ENCODE measurements at regions not wholly inside any gene's neighbourhood (a gene's known extent, or its start where the extent isn't known, plus 50 kb on each side); places are given as distances from the start of the nearest gene placed in this dataset.
"Not testable (repeated sequence)": the region's sequence is repeated elsewhere in the genome, so short reads cannot be mapped to it uniquely, and the experiment has no call there.

- no peak for DNase-seq
Measured at GRCh38 chr13:60671386-60671785, 274.4 kb downstream of the TDRD3 start.

GRCh38 chr13:60663788-60664187, 266.8 kb downstream of the TDRD3 start:
- DNase-seq = no peak

GRCh38 chr13:60662595-60662994, 265.6 kb downstream of the TDRD3 start:
- DNase-seq = no peak

GRCh38 chr13:60661521-60661920, 264.5 kb downstream of the TDRD3 start:
- DNase-seq = no peak

GRCh38 chr13:60657586-60657985, 260.6 kb downstream of the TDRD3 start:
- DNase-seq = not testable (repeated sequence)

GRCh38 chr13:60655256-60655655, 258.2 kb downstream of the TDRD3 start:
- no peak for DNase-seq

- DNase-seq = no peak
Measured at GRCh38 chr13:60654415-60654814, 257.4 kb downstream of the TDRD3 start.

GRCh38 chr13:60647547-60647946, 250.5 kb downstream of the TDRD3 start:
- no peak for DNase-seq

- no peak for DNase-seq
Measured at GRCh38 chr13:60646620-60647019, 249.6 kb downstream of the TDRD3 start.

GRCh38 chr13:60645676-60646075, 248.7 kb downstream of the TDRD3 start:
- no peak for DNase-seq

- DNase-seq = no peak
Measured at GRCh38 chr13:60642552-60642951, 245.5 kb downstream of the TDRD3 start.

- DNase-seq = no peak
Measured at GRCh38 chr13:60629158-60629557, 232.1 kb downstream of the TDRD3 start.

- no peak for DNase-seq
Measured at GRCh38 chr13:60627071-60627686, 230.2 kb downstream of the TDRD3 start.

Measured in activated effector memory CD4-positive, alpha-beta T cell treated with anti-CD3 and anti-CD28 coated beads, Interleukin-2, amount 50 U/mL, for 16 hours (primary cell).